Ureter (tissue), 1 donor: ENCODE measurements at regions not wholly inside any gene's neighbourhood (a gene's known extent, or its start where the extent isn't known, plus 50 kb on each side); places are given as distances from the start of the nearest gene placed in this dataset.
"Not testable (repeated sequence)": the region's sequence is repeated elsewhere in the genome, so short reads cannot be mapped to it uniquely, and the experiment has no call there.

Experiments
- DNase-seq: peaks from one replicate; pipeline ENCODE4 v3.0.0-alpha.2; 2020; ENCODE audit warnings: low spot score
- donor health status: DM: yes; HTN: yes; CAD: no.

DNA sequence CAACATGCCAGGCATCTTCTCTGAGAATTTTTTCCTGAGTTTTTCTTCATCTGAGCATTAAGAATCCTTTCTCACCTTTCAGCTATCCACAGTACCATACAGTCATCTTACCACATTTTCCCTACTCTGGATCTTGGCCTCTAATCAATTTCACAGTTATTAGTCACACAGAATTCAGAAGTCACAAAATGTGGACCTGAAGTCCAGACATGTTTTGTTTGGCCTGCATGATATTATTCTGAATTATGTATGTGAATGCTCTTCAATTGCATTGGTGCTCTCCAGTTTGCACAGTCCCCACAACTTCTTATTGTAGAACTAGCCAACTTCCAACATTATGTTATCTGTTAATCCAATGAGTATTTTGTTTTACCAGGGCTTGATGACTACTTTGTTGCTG lies 102.3 kb upstream of the GRIA3 start:
- DNase-seq: no peak

DNA sequence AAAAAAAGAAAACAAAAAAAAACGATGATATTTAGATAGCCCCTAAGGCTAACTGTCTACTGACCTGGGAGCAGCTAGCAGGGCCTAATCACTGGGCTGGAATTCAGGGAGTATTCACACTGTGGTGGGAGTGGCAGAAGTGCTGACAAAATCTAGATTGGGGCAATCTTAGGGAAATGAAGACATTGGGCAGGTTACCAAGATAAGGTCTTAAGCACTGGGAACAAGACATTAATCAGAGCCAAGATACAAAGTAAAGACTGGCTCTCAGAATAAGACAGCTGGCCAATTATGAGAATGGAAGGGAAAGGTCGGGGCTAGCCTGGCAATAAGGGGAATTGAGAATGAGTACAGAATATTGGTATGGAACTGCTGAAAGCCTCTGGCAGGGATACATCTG lies 100.2 kb upstream of the GRIA3 start:
- DNase-seq: no peak

DNA sequence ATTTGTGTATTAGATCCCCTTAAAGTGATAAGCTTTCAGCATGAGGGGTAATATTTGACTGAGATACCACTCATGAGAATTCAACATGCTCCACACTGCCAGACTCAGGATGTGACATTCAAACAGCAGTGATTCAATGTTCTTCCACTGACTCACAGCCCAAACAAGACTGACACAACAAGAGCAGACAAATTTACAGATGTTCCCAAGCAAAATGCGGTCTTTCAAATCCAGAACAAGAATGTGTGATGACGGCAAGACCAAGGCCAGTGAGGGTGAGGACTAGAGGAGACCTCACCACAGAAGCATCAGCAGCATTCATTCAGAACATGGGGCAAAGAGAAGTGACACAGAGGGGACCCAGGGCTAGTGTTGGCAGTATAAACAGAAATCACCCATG lies 99.3 kb upstream of the GRIA3 start:
- no peak for DNase-seq

DNA sequence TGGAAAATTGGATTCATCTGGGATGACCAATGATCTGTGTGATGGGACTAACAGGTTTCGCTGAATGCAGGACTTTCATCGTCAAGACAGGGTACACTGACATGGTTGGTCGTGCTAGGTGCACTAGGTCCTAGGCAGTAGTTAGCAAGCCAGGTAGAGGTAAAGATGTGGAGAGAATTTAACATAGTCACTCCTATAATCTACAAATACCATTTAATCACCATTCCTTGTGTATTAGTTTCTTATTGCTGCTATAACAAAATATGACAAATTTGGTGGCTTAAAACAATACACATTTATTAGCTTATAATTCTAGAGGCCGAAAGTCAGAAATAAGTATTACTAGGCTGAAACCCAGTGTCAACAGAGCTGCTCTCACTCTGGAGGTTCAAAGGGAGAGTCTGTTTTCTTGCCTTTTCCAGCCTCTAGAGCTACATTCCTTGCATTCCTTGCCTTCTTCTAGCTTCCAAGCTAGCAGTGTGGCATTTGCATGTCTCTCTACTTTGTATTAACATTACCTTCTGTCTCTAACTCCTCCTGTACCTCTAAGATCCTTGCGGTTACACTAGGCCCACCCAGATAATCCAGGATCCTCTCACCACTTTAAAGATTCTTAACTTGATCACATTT lies 98.7 kb upstream of the GRIA3 start:
- no peak for DNase-seq

DNA sequence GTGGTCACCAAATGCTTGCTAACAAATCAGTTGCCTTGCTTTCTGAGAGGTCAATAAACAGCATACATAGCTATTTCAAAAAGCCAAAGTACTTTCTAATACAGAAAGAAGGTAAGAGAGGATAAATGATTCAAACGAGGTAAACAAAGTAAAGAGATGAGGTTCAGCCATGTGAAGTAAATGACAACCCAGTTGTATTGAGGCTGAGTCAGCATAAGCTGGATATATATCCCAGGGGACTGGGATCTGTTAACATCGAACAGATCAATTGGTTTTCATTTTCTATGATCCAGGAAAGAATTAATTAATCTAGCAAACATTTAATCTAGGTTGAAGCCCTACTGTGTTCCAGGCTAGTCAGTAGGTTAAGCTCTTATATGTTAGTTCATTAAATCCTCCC lies 97.3 kb upstream of the GRIA3 start:
- DNase-seq: no peak

DNA sequence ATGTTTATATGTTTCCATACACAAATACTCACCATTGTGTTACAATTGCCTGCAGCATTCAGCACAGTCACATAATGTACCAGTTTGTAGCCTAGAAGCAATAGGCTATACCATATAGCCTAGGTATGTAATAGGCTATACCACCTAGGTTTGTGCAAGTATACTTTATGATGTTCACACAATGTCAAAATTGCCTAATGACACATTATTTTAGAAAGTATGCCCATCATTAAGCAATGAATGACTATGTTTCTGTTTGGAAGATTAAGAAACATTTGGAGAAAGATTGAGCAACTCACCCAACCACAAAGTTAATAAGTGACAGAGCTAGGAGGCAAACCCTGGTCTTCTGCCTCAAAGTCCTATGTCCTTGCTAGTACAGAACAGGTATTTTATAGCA lies 96.8 kb upstream of the GRIA3 start:
- DNase-seq: no peak

DNA sequence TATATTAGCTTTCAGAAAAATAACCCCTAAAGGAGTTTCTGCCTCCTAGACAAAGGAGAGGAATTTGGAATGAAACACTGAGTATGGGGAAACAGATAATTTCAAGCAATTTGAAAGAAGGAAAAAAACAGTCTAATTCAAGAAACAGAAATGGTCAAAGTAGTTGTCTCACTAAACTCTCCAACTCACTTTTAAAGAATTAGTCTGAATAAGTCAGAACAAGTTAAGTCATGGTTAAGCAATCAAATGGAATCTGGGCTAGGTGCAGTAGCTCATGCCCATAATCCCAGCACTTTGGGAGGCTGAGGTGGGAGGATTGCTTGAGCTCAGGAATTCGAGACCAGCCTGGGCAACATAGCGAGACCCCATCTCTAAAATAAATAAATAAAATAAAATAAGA lies 95.7 kb upstream of the GRIA3 start:
- DNase-seq: no peak

DNA sequence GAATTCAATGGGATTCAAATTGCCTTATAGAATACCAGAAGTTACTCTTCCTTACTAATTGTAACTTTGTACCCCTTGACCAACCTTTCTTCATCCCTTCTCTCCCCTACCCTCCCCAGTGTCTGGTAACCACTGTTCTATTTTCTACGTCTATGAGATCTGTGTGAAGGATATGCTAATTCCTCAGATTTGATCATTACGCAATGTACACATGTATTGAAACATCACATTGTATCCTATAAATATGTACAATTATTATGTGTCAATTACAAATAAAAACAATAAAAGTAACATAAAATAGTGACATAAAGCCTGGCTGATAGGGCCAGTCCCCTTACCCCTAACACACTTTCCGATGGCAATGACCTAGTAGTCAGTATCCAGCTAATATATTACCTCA lies 95.1 kb upstream of the GRIA3 start:
- no peak for DNase-seq

DNA sequence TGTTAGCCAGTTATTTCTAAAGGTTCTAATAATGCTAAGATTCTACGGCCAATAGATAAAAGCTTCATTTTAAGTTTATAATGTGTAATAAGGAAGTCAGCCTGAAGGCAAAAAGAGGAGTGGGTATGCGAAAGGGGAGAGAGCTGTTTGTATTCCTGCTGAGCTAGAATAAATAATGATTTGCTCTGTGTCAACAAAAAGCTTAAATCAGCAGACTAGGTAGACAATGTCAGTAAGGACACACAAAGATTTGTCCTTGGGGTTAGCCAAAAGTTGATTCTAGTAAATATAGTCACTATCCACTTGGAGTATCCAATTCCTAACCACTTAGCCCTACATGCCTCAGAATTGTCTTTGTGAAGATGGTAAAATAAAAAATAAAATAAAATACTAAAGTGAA lies 90.3 kb upstream of the GRIA3 start:
- DNase-seq: no peak

DNA sequence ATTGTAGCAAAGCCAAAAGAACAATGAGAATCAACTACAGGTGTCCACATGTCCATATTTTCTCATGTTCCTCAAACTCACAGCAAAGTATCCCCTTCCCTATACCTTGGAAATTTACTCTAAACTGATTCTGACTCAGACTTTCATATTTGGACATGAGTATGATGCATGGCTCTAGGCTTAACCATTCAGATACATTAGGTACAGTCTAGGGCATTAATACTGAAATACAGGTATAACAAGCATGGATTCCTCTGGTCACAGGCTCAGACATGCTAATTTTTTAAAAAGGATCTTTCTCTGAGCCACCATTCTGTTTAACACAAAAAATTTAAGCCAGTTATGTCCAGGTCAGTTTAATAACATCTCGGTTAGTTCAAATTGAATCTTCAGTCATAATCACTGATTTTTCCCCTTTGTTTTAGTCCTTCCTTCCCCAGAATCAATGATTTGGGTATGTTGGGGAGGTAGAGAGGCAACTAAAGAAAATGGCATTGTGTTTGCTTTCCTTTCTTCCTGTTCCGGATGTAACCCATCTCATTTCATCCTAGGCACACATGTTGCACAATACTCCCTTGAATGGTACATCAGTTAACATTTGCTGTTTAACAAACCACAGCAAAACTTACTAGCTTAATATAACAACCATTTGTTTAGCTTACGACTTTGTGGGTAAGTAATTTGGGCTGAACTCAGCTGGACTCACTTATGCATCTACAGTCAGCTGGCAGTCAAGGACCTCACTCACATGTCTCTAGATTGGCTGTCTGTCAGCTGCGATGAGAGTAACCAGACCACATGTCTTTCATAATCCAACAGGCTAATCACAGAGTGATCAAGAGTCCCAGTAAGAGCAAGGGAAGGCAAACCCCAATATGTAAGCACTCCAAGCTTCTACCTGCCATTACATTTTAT lies 75.3 kb upstream of the GRIA3 start:
- no peak for DNase-seq

DNA sequence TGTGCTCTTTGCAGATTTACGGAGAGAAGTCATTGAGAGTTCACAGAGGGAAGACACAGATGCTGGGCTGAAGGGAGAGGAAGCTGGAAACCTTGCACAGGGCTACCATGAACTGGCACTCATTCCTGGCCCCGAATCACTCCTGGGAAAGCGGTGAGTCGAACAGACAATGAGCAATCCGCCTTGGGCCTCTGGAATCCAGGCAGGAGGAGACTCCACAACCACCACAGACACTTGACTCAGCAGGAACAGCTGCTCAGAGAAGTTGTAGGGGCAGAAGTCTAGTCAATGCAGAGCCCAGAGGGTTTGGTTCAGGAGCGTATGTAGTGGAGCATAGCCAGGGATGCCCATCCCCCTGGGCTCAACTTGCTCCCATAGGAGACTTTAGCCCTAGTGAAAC lies 62.8 kb upstream of the GRIA3 start:
- no peak for DNase-seq

DNA sequence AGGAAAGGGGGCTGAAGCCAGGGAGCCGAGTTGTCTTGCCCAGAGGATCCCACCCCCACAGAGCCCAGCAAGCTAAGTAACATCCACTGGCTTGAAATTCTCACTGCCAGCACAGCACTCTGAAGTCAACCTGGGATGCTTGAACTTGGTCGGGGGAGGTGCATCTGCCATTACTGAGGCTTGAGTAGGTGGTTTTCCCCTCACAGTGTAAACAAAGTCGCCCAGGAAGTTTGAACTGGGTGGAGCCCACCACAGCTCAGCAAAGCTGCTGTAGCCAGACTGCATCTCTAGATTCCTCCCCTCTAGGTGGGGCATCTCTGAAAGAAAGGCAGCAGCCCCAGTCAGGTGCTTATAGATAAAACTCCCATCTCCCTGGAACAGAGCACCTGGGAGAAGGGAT lies 54.3 kb upstream of the GRIA3 start:
- DNase-seq: not testable (repeated sequence)
